Omental fat pad (tissue), 3 donors: ENCODE measurements at regions not wholly inside any gene's neighbourhood (a gene's known extent, or its start where the extent isn't known, plus 50 kb on each side); places are given as distances from the start of the nearest gene placed in this dataset.

Experiments
- ATAC-seq: fragments of 150-250 bp; one replicate; pipeline ENCODE4 v1.9.1; 2016; ENCODE audit warnings: mild to moderate bottlenecking, moderate library complexity; ENCODE audit not compliant: low FRiP score
- DNase-seq: peaks from one replicate; pipeline ENCODE4 v3.0.0-alpha.2; 2019; ENCODE audit warnings: low spot score
- TF ChIP-seq, protein P1 (sequence below), 3 donors: fragments of 450-650 bp; IDR thresholded peaks; one replicate each; pipeline ENCODE4 v1.5.1; 2016 to 2017; ENCODE audit warnings: antibody characterized with exemption in 3 of 3, mild to moderate bottlenecking in 3 of 3, moderate library complexity in 2 of 3

- DNase-seq (no peak), ATAC-seq (no peak)
- TF ChIP-seq, protein P1, sequence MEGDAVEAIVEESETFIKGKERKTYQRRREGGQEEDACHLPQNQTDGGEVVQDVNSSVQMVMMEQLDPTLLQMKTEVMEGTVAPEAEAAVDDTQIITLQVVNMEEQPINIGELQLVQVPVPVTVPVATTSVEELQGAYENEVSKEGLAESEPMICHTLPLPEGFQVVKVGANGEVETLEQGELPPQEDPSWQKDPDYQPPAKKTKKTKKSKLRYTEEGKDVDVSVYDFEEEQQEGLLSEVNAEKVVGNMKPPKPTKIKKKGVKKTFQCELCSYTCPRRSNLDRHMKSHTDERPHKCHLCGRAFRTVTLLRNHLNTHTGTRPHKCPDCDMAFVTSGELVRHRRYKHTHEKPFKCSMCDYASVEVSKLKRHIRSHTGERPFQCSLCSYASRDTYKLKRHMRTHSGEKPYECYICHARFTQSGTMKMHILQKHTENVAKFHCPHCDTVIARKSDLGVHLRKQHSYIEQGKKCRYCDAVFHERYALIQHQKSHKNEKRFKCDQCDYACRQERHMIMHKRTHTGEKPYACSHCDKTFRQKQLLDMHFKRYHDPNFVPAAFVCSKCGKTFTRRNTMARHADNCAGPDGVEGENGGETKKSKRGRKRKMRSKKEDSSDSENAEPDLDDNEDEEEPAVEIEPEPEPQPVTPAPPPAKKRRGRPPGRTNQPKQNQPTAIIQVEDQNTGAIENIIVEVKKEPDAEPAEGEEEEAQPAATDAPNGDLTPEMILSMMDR (IDR thresholded peaks at IDR 0.05), result no peak
Observed at GRCh38 chr11:26837154-26837553, 115.3 kb upstream of the SLC5A12 start.

- DNase-seq, result no peak
- TF ChIP-seq, protein P1 (IDR thresholded peaks at IDR 0.05), result no peak
- ATAC-seq, result no peak
Observed at GRCh38 chr11:26839911-26840698, 118.2 kb upstream of the SLC5A12 start.

- DNase-seq (no peak), ATAC-seq (no peak)
- TF ChIP-seq, protein P1 (IDR thresholded peaks at IDR 0.05), result no peak
Observed at GRCh38 chr11:26841818-26842473, 120.1 kb upstream of the SLC5A12 start.

DNA sequence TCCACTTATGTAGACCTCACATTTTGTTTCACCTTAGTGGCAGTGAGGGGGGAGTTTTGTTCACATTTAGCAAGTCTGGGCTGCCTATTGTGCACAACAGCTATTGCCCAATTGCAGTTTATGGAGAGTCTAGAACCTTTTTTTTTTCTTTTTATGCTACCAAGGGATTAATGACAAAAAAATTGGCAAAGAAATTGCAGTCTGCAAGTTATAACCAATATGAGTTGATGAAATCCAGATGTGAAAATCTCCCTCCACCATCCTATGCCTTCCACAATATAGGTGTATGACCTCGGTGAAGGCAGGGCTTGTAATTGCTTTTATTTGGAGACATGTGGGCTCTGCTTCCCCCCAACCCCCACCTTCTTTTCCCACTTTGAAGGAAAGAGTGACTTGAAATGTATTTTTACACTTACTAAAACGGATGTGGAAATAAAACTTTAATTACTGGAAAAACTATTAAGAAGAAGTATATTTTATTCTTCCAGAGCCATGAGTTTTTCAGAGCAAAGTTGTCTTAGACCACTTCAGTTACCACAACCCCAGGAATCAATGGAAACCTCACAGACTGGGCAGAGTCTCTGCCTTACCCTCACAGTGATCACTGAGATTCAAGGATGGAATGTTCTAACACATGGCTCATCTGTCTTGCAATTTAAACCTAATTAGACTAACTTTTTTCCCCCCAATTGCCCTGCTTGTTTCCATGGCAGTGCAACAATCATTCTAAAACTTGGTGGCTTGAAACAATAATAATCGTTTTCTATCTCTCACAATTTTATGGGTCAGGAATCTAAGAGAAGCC is 120.8 kb upstream of the SLC5A12 start:
- DNase-seq (no peak), ATAC-seq (no peak)
- TF ChIP-seq, protein P1 (IDR thresholded peaks at IDR 0.05), result no peak

DNA sequence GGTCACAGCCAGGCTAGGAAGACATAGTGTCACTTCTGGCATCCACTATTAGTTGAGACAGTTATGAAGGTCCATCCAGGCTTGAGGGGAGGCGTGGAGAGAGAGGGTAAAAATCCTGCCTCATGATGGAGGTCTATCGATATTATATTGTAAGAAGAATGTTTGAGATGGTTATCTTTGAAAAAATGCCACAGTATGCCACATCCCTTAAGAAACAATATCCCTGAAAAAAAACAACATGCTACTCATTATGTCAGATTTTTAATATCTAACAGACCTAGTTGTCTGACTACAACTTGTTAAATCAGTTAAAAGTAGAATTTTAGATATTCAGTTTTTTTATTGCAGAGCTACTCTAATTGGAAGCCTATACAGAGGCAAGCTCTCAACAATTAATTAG is 121.7 kb upstream of the SLC5A12 start:
- ATAC-seq, result no peak
- DNase-seq, result no peak
- TF ChIP-seq, protein P1 (IDR thresholded peaks at IDR 0.05), result no peak

- ATAC-seq (no peak), DNase-seq (no peak)
- TF ChIP-seq, protein P1 (IDR thresholded peaks at IDR 0.05), result no peak
Observed at GRCh38 chr11:26844963-26845362, 123.1 kb upstream of the SLC5A12 start.
